Tongue (tissue), 1 donor: ENCODE measurements at regions not wholly inside any gene's neighbourhood (a gene's known extent, or its start where the extent isn't known, plus 50 kb on each side); places are given as distances from the start of the nearest gene placed in this dataset.
"Not testable (repeated sequence)": the region's sequence is repeated elsewhere in the genome, so short reads cannot be mapped to it uniquely, and the experiment has no call there.

Experiments used
- DNase-seq: peaks from one replicate; pipeline ENCODE4 v3.0.0-alpha.2; 2015

DNA sequence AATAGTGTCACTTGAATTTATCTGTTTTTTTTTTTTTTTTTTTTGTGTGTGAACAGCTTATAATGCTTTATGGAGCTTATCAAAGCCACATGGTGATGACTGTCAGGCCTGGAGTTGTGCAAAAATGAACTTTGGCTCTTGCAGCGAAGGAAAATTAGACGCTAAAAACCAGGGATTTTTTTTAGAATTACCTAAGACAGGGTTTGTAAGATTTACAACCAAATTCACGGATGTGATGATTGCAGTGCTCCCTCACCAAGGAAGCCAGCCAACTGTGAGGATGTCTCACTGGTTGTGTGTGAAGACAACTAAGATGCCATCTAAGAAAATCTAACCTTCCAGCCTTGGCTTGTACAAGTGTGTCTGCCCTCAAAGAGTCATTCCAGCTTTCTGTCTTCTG lies 127.1 kb upstream of the SLC4A4 start:
- DNase-seq: no peak

DNA sequence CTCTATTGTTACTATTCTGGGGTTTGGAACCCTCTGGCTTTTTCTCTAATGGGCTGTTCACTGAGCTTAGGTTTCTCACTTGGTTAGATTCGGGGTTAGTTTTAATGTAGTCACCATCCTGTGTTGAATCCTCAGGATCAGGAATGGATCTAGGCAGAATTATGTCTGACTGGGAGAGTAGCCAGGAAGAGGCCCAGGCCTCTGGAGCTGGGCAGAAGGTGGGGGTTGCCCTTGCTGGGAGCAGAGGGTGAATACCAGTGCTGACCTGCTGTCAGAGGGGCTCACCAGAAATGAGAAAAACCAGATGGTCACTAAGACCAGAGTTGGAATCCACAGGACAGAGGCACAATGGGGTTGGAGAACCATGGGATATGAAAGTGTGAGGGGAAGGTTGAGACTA lies 126.6 kb upstream of the SLC4A4 start:
- DNase-seq: no peak

DNA sequence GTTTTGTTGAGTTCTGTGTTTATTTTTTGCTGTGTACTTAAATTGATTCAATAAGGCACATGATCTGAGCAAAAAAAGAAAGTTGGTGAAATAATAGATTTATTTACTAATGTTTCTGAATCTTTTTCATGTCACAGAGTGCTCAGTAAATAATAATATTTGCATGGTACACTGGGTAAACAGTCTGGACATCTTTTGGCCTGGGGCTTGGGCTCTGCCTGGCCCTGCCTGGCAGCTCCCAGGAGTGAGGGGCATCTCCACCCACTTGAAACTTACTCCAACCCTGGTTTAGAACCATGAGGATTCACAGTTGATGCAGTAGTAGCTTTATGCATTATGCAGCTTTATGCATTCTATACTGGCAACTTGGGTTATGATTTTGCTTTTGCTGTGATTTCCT lies 124.2 kb upstream of the SLC4A4 start:
- no peak for DNase-seq

DNA sequence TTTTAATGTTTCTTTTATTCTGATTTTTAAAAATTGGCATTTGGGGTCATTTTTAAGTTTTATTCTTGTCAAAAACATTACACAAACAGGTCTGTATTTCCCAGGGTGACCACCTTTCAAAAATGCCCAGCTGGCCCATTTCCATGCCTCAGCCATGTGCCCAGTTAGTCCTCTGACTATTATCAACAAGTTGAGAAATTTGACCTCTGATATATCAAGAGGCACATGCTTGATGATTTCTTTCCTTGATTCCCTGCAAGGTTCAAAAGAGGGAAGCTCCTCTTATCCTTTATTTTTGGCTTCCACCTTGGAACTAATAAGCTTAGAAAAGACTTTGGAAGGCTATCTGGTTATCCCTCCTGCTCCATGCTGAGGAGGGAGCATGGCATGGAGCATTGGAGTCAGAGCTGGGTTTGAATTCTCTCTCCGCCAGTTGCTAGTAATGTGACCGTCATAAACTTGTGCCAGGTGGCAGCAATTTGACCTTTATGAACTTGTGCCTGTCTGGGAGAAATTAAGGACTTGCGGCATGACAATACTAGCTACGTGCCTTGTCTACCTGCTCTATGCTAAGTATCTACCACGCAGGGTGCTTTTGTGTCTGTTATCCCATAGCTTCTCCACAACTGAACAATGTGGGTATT lies 122.4 kb upstream of the SLC4A4 start:
- no peak for DNase-seq

DNA sequence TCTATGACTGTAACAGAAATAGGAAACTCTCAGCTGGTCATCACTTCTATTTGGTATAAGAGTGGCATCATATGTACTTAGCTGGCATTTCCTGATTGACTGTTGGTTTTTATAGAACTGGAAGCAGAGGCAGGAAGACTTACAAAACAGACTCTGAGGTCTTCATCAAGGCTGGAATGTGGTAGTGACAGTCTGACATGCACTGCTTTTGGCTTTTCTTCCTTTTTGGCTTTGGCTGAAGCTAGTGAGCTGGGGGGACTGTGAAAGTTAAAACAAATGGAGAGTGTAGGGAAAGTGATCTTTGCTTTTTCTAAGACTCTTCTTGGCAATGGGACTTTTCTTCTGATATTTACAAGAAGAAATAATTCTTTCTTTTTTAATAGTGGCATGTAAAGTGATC lies 121.1 kb upstream of the SLC4A4 start:
- no peak for DNase-seq

DNA sequence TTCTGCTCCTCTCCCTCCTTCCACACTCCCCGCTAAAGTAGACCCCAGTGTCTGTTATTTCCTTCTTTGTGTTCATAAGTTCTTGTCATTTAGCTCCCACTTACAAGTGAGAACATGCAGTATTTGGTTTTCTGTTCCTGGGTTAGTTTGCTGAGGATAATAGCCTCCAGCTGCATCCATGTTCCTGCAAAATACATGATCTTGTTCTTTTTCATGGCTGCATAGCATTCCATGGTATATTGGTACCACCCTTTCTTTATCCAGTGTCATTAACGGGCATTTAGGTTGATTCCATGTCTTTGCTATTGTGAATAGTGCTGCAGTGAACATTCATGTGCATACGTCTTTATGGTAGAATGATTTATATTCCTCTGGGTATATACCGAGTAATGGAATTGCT lies 118.0 kb upstream of the SLC4A4 start:
- DNase-seq: not testable (repeated sequence)

DNA sequence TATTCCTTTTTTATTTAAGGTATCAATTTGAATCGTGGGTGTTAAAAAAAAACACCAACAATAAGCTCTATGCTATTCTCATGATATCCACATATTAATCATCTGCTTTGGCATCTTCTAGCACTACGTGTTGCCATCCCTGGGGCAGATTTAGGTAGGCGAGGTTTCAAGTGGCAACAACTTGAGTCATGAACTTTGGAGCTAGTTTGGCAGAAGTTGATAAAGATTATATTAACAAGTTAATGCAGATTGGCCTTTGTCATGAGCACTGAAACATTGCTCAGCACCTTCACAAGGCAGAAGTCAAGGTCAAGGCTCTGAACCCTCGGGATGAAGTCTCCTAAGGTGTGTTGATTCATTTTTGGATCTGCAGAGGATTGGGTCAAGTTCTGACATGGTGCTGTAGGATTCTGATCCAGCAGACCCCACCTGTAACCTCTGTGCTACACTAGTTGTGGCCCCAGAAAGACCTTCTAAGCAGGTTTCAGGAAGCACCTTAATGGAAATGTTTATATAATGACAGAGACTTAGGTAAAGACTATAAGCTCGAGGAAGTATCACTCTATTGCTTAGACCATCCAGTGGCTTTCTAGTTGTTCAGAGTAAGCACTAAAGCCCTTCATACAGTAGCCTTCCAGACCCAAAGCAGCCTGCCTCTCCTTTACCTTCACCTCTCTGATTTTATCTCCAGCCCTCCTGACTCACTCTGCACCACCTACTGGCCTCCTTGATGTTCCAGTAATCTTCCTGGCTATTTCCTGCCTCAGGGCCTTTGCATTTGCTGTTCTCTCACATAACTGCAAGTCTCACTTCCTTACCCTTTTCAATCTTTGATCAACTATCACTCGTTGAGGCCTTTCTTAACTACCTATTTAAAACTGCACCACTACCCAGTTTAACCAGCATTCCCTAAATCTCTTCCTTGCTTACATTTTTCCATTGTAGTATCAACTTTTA lies 117.0 kb upstream of the SLC4A4 start:
- no peak for DNase-seq

DNA sequence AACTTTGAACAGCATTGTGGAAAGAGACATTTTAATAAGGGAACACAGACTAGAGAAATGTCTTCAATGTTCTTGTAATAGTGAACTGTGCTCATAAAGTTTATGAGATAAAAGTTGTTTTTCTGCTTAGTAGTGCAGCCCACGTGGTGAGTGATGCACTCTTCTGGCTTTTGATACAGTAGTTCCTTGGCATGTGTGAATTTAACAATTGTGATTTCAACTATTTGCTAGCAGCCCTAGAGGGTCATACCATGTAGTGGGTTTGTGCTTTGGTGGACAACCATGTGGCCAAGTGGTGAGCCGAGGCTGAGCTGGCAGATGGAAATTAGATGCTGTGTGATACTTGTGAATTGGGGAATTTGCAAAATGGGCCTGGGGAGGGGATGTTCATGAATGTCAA lies 116.2 kb upstream of the SLC4A4 start:
- DNase-seq: no peak

DNA sequence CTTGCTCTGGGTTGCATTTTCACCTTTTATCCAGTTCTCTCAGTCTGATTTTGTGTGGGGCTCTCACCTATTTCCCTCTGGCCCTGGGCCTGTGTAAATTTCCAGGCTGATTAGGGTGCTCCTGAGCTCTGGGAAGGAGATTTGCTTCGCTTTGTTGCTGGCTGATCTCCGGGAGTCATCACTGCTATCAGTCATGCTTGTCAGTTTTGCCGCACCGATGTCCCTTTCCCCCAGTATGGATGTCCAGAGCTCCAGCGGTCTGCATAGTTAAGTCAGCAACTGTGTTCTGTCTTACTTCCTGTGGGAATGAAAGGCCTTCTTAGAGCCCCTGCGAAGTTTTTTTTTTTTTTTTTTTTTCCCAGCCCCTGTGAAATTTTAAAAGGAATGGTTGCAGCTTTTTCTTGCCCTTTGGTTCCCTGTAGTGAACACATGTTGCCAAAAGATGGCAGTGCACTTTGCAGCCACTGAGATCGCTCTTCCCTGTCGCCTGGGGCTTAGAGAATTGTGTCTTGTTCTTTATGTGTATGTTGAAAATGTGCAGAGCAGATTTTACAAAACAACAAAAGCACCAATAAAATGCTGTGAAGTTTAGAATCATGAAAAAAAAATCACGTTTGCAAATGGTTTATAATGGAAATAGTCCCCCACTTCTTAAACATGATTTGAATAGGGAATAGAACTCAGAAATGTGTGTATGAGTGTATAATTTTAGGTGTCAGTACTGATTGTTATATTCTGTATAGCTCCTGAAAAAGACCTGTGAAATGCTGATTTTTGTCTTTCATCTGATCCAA lies 109.1 kb upstream of the SLC4A4 start:
- peak; percentile 84 for DNase-seq

DNA sequence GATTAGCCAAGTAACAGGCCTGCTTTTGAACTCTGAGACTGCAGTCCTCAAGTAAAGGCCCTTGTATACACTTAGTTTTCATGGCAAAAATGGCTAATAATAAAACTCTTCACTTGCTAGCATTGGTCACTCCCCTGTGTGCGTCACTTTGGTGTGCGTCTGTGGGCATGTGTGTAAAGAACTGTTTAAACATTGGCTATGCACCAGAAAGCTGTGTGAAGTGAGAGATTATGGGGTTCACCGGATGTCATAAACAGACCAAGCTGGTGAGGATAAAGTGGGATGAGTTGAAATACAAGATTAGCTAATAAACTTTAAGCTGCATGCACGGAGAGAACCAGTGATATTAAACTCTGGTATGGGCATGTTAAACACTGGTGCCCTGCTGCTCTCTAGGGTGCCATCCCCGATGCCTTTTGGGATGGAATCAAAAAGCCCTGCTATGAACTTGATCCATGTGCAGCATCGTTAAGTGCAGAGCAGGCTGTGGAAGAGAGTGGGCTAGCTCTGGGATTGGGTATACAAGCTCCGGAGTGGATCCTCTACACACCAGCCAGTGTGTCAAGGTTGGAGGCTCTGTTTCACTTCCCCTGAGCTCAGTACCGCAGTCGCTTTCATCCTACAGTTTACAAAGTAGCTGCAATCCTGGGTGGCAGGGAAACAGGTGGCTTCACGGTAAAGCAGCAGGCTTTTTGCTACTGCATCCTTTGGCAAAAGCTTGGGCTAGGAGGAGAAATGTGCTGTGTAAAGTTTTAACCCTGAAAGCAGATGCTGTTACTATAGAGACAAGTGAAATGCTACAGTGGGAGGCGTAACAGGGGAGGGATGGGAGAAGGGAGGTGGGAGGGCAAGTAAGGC lies 108.3 kb upstream of the SLC4A4 start:
- DNase-seq: peak; percentile 57

DNA sequence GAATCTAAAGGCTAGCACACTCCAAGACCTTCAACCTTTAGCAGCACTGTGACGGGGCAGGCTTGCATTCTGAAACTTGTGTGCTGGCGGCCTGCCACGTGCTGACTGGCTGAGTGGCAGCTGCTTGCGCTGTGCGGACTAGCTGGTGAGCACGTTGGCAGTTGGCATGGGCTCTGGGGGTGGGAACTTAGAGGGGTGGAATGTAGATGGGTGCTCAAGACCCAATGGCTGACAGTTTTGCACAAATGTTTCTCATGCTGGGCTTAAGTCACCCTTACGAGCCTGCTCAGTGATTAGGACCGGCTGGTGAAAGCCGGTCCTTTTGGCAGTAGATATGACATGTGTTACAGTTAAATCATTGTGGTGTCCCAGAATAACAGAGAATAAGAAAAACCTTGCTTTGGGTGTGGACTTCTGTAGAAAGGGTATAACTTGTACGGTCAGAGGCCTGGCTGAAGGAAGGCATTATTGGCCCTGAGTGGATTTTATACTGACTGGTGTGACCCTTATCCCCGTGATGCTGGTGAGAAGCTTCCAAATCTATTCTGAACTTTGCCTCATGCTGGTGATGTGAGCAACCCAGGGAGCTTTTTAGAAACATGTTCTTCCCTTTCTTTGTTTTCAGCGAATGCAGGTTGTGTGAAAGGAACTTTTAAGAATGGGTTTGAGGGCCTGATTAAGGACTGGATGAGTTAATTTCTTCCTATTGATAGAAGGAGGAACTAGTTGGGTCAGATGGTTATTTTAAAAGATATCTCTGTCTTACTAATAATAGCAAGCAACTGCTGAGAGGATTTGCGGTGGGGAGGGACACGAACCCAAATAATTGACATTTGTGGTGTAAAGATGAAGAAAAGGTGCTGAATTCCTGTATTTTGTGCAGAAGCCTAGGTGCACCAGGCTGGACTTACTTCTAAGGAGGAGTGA lies 107.4 kb upstream of the SLC4A4 start:
- DNase-seq: peak; percentile 97

DNA sequence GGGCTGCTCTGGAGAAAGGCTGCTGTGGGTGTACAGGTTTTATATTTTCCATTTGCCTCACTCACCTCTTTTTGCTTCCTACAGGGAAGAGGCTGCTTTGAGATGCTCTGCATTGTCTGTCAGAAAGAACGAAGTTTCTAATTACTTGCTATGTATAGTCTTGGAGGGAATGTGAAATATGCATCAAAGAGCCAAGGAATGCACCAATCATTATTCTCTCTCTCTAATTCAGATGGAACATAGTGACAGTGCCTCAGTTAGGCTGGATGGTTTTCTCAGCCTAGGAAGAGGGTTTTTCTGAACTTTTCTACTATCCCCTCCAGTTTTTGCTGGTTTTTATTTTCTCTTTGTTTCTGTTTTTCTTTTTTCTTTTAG lies 106.8 kb upstream of the SLC4A4 start:
- no peak for DNase-seq

DNA sequence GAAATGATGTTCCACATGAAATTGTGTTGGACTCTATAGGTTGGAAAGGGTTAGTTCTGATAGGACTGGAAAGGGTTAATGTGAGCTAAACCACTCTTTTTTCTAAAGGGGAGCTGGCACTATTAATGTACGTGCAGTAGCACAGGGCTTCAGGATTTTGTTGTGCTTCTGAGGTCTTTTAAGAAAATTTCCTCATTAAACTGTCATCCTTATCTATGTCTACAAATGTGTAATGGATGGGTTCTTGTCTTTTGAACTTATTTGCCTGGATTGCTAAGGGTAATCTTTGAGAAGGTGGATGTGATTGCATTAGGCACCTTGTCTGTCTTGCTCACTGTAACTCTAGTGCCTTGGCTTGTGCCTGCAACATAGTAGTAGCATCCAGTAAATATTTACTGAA lies 106.0 kb upstream of the SLC4A4 start:
- no peak for DNase-seq

DNA sequence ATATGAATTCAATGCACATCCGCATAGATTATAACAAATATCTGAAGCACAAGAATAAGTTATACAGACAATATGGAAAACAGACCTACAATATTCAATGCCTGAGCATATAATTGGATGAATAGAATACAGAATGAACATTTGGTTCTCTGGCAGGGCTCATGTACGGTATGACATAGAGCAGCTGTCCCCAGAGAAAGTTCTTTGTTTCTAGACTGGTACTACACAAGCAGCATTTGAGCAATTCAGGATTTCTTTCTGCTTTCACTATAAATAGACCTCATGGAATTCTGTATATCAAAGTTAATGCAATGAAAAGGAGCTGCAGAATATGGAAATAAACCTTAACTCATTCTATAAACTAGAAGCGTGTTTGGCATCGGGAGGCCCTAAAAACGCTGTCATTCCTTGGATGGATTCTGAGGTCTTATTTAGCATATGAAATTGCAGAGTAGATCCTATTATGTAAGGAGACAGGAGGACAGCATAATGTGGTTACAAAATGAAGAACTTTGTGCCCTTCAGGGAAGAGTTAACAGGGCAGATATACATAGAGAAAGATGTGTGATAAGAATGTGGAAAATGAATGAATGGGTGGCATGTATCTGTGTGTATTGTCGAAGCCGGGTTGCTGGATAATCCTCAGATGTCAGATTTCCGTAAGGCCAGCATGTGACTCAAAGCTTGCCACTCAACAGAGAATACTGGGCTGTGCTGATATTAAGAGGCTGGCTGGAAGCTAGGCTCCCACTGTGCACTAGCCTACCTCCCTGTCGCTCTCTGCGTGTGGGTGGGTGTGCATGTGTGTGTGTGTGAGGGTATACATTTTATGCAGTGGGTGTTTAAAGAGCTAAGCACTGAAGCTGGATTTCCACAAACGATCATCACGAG lies 103.3 kb upstream of the SLC4A4 start:
- DNase-seq: peak; percentile 70

DNA sequence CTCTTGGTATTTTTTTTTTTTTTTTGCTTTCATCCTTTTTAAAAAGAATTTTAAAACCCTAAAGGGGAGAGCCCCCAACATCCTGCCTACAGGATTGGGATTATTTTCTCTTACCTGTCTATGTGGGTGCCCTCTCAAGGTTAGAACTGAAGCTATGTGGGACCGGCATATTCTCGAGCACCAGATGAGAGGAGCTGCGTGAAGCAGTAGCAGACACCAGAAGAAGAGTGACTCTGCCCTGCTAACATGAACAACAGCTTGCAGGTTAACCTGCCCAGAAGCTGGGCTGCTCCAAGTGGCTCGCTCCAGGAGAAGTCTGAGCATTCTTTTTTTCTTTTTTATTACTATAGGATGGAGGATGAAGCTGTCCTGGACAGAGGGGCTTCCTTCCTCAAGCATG lies 102.6 kb upstream of the SLC4A4 start:
- DNase-seq: no peak

DNA sequence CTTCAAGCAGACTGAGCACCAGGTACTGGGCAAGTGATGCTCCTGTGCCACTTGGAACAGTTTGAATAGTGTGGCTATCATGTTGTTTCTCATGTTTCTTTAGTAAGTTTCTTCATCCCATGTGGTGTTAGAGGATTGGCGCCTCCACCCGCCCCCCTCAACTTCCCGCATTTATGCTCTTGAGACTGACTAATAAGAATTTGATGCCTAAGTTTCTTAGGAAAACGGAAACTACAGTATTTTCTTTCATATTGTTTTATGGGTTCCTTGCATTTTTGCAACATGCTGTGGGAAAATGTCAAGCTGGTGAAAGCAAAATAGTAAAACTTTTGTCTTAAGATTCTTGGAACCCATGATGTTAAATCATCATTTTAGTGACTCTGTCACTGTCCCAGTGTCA lies 101.2 kb upstream of the SLC4A4 start:
- DNase-seq: no peak

DNA sequence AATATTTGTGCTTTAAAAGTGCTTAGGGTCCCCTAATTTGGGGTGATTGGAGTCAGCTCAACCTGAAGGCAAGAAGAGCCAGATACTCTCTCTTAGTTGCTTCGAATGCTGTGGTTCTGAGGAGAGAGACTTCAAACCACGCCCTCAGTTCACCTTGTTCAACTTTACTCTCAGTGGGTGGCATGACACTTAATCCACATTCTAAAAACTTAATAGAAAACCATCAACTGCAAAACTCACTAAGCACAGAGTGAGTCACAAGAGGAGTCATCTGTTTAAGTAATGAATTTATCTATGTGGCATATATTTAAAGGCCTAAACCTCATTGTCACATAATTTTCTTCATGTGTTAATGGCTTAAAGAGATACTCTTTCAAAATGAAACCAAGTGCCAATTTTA lies 99.5 kb upstream of the SLC4A4 start:
- no peak for DNase-seq

DNA sequence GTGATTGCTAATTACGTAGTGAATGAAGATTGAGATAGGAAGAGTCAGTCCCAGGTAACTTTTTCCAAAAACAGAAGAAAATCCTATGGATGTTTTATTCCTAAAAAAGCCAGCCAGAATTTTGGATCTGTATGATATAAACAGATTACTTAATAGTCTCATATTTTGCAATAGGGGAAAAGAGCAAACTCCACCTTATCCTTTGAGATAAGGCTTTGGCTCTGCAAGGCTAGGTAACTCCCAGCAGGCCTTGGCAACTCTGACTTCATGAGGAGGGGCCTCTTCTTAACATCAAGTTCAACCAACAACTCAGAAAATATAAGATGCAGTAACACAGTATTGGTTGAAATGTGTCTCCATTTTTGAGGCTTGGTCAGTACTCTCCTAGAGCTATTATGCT lies 98.7 kb upstream of the SLC4A4 start:
- DNase-seq: no peak

DNA sequence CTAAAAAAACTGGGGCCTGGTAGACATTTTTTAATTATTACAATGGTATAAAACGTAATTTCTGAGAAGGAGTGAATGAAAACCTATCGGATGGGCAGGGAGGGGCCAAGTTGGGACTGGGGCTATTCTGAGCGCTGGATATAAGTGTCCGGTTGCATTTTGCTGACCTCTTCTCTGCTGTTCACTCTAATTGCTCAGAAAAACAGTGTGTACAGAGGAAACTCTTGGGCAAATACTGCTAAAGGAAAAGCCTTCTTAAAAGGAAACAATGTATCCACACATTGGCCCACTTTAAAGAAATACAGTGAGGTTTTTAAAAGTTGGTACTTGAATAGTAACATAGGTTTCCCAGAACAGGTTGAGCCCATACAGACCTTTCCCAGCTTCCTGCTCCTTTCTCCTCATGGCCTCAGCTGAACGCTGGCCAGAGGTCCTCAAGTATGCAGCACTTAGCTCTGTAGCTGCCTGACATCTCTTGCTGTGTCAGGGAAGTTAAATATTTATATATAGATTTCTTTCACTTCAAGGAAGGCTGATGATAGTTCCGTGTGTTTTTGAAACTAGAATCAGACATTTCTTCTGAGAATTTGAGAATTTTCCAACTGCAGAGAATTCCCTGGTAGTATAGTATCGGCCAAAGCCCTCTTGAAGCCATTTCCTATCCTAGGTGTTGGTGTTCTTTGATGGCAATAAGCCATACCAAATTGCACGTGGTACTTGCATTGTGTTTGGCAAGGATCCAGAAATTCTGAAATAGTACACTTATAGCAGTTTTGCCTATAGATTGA lies 97.1 kb upstream of the SLC4A4 start:
- DNase-seq: peak; percentile 64
